ENCODE measurements at regions not wholly inside any gene's neighbourhood (a gene's known extent, or its start where the extent isn't known, plus 50 kb on each side); places are given as distances from the start of the nearest gene placed in this dataset.

DNA sequence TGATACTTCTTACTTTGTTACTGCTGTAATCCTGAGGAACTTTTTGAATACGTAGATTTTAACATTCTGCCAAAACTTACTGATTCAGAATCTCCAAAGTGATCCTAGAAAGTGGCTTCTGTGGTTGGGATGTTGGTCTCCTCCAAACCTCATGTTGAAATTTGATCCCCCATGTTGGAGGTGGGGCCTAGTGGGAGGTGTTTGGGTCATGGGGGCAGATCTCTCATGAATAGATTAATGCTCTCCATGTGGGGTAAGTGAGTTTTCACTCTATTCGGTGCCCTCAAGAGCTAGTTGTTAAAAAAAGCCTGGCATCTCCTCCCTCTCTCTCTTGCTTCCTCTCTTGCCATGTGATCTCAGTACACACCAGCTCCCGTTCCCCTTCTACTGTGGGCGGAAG is 329.9 kb downstream of the HRH4 start:
- no peak overlapping the region for H2AK5ac ChIP-seq (ENCODE audit: insufficient read length, low read length)
- H2BK120ac ChIP-seq (ENCODE audit: low read depth, low read length, poor library complexity, severe bottlenecking) = no peak overlapping the region
- H3K9me3 ChIP-seq (ENCODE audit: control insufficient read depth, low read depth, low read length) = no peaks in the 10 kb centered on the region
- no peak overlapping the region for H3K9ac ChIP-seq (ENCODE audit: extremely low read depth, insufficient read length, low read length)
- no peaks in the 10 kb centered on the region for H3K79me1 ChIP-seq (ENCODE audit: insufficient read depth, low read depth, low read length, poor library complexity, severe bottlenecking)
- H4K20me1 ChIP-seq (ENCODE audit: control insufficient read depth, insufficient read depth, insufficient read length) = no peaks in the 10 kb centered on the region
- peaks cover 0 to 5% of the 10 kb centered on the region in 2 experiments; a peak in 4 of 5 replicates for H3K9me3 Mint-ChIP-seq
- WGBS (ENCODE audit: extremely low coverage, insufficient read length, low lambda C conversion rate) = no CpG with 5 or more reads among the region's 4 CpGs
- H3K27me3 Mint-ChIP-seq (ENCODE audit: low read depth) = no peaks in the 10 kb centered on the region
- H3K4me1 Mint-ChIP-seq = peaks cover 15 to 17% of the 10 kb centered on the region in 2 experiments
- H3K14ac ChIP-seq (ENCODE audit: insufficient read depth, low read length) = no peak overlapping the region
- no peak overlapping the region for H3K27ac ChIP-seq (ENCODE audit: insufficient read length, low read depth, low read length)
- no peak overlapping the region for H4K8ac ChIP-seq (replicated peaks; ENCODE audit: insufficient read length, low read depth, low read length)
- H3K23me2 ChIP-seq (ENCODE audit: insufficient read length, low read depth, low read length, poor library complexity, severe bottlenecking) = no peaks in the 10 kb centered on the region
- H3K56ac ChIP-seq (ENCODE audit: insufficient read length, low read depth, low read length) = no peak overlapping the region
- no peak overlapping the region for H2AFZ ChIP-seq (ENCODE audit: low read length)
- no peak overlapping the region for H4K5ac ChIP-seq (ENCODE audit: insufficient read length, low read depth, low read length)
- H2BK5ac ChIP-seq (ENCODE audit: insufficient read length, low read length) = no peak overlapping the region
- TF ChIP-seq, protein P1, sequence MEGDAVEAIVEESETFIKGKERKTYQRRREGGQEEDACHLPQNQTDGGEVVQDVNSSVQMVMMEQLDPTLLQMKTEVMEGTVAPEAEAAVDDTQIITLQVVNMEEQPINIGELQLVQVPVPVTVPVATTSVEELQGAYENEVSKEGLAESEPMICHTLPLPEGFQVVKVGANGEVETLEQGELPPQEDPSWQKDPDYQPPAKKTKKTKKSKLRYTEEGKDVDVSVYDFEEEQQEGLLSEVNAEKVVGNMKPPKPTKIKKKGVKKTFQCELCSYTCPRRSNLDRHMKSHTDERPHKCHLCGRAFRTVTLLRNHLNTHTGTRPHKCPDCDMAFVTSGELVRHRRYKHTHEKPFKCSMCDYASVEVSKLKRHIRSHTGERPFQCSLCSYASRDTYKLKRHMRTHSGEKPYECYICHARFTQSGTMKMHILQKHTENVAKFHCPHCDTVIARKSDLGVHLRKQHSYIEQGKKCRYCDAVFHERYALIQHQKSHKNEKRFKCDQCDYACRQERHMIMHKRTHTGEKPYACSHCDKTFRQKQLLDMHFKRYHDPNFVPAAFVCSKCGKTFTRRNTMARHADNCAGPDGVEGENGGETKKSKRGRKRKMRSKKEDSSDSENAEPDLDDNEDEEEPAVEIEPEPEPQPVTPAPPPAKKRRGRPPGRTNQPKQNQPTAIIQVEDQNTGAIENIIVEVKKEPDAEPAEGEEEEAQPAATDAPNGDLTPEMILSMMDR (conservative IDR thresholded peaks at IDR 0.05) = no peak
- no peaks in the 10 kb centered on the region; the same call in 1 of the 2 replicates for H3K4me1 ChIP-seq (ENCODE audit: insufficient read depth, low read length)
- H3K23ac ChIP-seq (ENCODE audit: insufficient read length, low read depth, low read length) = no peak overlapping the region
- H3K27me3 ChIP-seq (ENCODE audit: insufficient read depth, low read length) = no peaks in the 10 kb centered on the region
- no peak overlapping the region for H3K4ac ChIP-seq (ENCODE audit: low read depth, low read length)
- H4K91ac ChIP-seq (ENCODE audit: insufficient read length, low read depth, low read length) = no peak overlapping the region
- H2BK15ac ChIP-seq (ENCODE audit: low read depth, low read length) = no peak overlapping the region
- no peak for DNase-seq
- no peaks in the 10 kb centered on the region for H3K79me2 ChIP-seq (ENCODE audit: insufficient read depth, low read length)
- H2BK20ac ChIP-seq (ENCODE audit: low read depth, low read length, poor library complexity, severe bottlenecking) = no peak overlapping the region
- H3K4me2 ChIP-seq (ENCODE audit: insufficient read depth, insufficient read length, low read length) = no peak overlapping the region
- no peak overlapping the region for H3K4me3 Mint-ChIP-seq
- H3K36me3 Mint-ChIP-seq (ENCODE audit: insufficient read depth in 1 of 3, low read depth in 3 of 3) = peaks cover 0 to 13% (median 0%) of the 10 kb centered on the region in 3 experiments; a peak in 5 of 7 replicates
- no peak overlapping the region for H3T11ph ChIP-seq (ENCODE audit: low read length)
- H3K18ac ChIP-seq (ENCODE audit: insufficient read length, low read depth, low read length) = no peak overlapping the region
- H2BK12ac ChIP-seq (ENCODE audit: insufficient read length, low read depth, low read length) = no peak overlapping the region
- no peak overlapping the region for H3K27ac Mint-ChIP-seq
